Activated naive CD4-positive, alpha-beta T cell treated with anti-CD3 and anti-CD28 coated beads for 36 hours (primary cell): ENCODE measurements at regions not wholly inside any gene's neighbourhood (a gene's known extent, or its start where the extent isn't known, plus 50 kb on each side); places are given as distances from the start of the nearest gene placed in this dataset.

Experiments
- CTCF ChIA-PET: fragments of 350-600 bp; sonication (Branson Sonifier 250); formaldehyde crosslinking; loops from one replicate; lab custom pipeline; 2021; ENCODE audit warnings: antibody characterized with exemption; lab: Charles Lee
- DNase-seq: peaks from one replicate; pipeline ENCODE4 v3.0.0-alpha.2; 2020
- H3K27ac Mint-ChIP-seq: one replicate; pipeline ENCODE4 v1.8.0; 2021; ENCODE audit warnings: mild to moderate bottlenecking, mixed read lengths
- H3K27me3 Mint-ChIP-seq: one replicate; pipeline ENCODE4 v1.8.0; 2021; ENCODE audit warnings: low read depth, mixed read lengths
- H3K36me3 Mint-ChIP-seq: one replicate; pipeline ENCODE4 v1.8.0; 2021; ENCODE audit warnings: low read depth, mixed read lengths
- H3K4me1 Mint-ChIP-seq: one replicate; pipeline ENCODE4 v1.8.0; 2021; ENCODE audit warnings: low read depth, mixed read lengths
- H3K4me3 Mint-ChIP-seq: one replicate; pipeline ENCODE4 v1.8.0; 2021; ENCODE audit warnings: mild to moderate bottlenecking, moderate library complexity, mixed read lengths
- H3K9me3 Mint-ChIP-seq: one replicate; pipeline ENCODE4 v1.8.0; 2021; ENCODE audit warnings: mixed read lengths
- intact Hi-C: fragments of 100-400 bp; cut with micrococcal nuclease; formaldehyde crosslinking; loops from one replicate; pipeline ENCODE4 v1.15.1; 2023

GRCh38 chr16:35733971-35734702 is 2274.7 kb downstream of the TP53TG3F start:
- Mint-ChIP-seq H3K27ac (no peak overlapping the region), H3K36me3 (peaks cover 4% of the 10 kb centered on the region), H3K27me3 (no peaks in the 10 kb centered on the region), H3K4me3 (no peak overlapping the region), H3K9me3 (peaks cover 41% of the 10 kb centered on the region), H3K4me1 (no peaks in the 10 kb centered on the region)
- CTCF ChIA-PET: no interaction called here
- DNase-seq: no peak
- intact Hi-C loops: no loop called here

- Mint-ChIP-seq H3K9me3 (peaks cover 46% of the 10 kb centered on the region), H3K36me3 (peaks cover 4% of the 10 kb centered on the region), H3K4me1 (no peaks in the 10 kb centered on the region), H3K4me3 (no peak overlapping the region), H3K27ac (no peak overlapping the region), H3K27me3 (no peaks in the 10 kb centered on the region)
- intact Hi-C loops: no loop called here
- CTCF ChIA-PET: no interaction called here
- DNase-seq: no peak
Observed at GRCh38 chr16:35734728-35735402, 2275.5 kb downstream of the TP53TG3F start.

GRCh38 chr16:35735403-35736251 is 2276.2 kb downstream of the TP53TG3F start:
- Mint-ChIP-seq H3K27ac (no peak overlapping the region), H3K36me3 (peaks cover 4% of the 10 kb centered on the region), H3K27me3 (no peaks in the 10 kb centered on the region), H3K9me3 (peaks cover 47% of the 10 kb centered on the region), H3K4me3 (no peak overlapping the region), H3K4me1 (no peaks in the 10 kb centered on the region)
- CTCF ChIA-PET: no interaction called here
- no peak for DNase-seq
- intact Hi-C loops: no loop called here

GRCh38 chr16:35736546-35736945 is 2277.1 kb downstream of the TP53TG3F start:
- H3K4me3 Mint-ChIP-seq: no peak overlapping the region
- H3K27me3 Mint-ChIP-seq: no peaks in the 10 kb centered on the region
- peaks cover 49% of the 10 kb centered on the region for H3K9me3 Mint-ChIP-seq
- no peaks in the 10 kb centered on the region for H3K4me1 Mint-ChIP-seq
- peaks cover 4% of the 10 kb centered on the region for H3K36me3 Mint-ChIP-seq
- DNase-seq: no peak
- intact Hi-C loops: no loop called here
- H3K27ac Mint-ChIP-seq: no peak overlapping the region
- CTCF ChIA-PET: no interaction called here

- Mint-ChIP-seq H3K27ac (no peak overlapping the region), H3K4me3 (no peak overlapping the region), H3K9me3 (peaks cover 51% of the 10 kb centered on the region), H3K4me1 (no peaks in the 10 kb centered on the region), H3K27me3 (no peaks in the 10 kb centered on the region), H3K36me3 (peaks cover 2% of the 10 kb centered on the region)
- no peak for DNase-seq
- intact Hi-C loops: no loop called here
- CTCF ChIA-PET: no interaction called here
Observed at GRCh38 chr16:35737076-35737475, 2277.7 kb downstream of the TP53TG3F start.

GRCh38 chr16:35741546-35741945 is 2282.1 kb downstream of the TP53TG3F start:
- no peaks in the 10 kb centered on the region for H3K36me3 Mint-ChIP-seq
- H3K4me3 Mint-ChIP-seq: no peak overlapping the region
- CTCF ChIA-PET: no interaction called here
- H3K4me1 Mint-ChIP-seq: no peaks in the 10 kb centered on the region
- H3K9me3 Mint-ChIP-seq: peaks cover 74% of the 10 kb centered on the region
- no peaks in the 10 kb centered on the region for H3K27me3 Mint-ChIP-seq
- H3K27ac Mint-ChIP-seq: no peak overlapping the region
- intact Hi-C loops: no loop called here
- DNase-seq: no peak

GRCh38 chr16:35743101-35743692 is 2283.8 kb downstream of the TP53TG3F start:
- Mint-ChIP-seq H3K27me3 (no peaks in the 10 kb centered on the region), H3K4me3 (no peak overlapping the region), H3K27ac (no peak overlapping the region), H3K9me3 (peaks cover 74% of the 10 kb centered on the region), H3K36me3 (no peaks in the 10 kb centered on the region), H3K4me1 (no peaks in the 10 kb centered on the region)
- intact Hi-C loops: no loop called here
- CTCF ChIA-PET: no interaction called here
- DNase-seq: no peak

GRCh38 chr16:35744084-35744483 is 2284.7 kb downstream of the TP53TG3F start:
- Mint-ChIP-seq H3K36me3 (no peaks in the 10 kb centered on the region), H3K9me3 (peaks cover 66% of the 10 kb centered on the region), H3K27ac (no peak overlapping the region), H3K4me1 (no peaks in the 10 kb centered on the region), H3K27me3 (no peaks in the 10 kb centered on the region), H3K4me3 (no peak overlapping the region)
- no peak for DNase-seq
- CTCF ChIA-PET: no interaction called here
- intact Hi-C loops: no loop called here

GRCh38 chr16:35744726-35745125 is 2285.3 kb downstream of the TP53TG3F start:
- Mint-ChIP-seq H3K9me3 (peaks cover 63% of the 10 kb centered on the region), H3K27me3 (no peaks in the 10 kb centered on the region), H3K27ac (no peak overlapping the region), H3K36me3 (peaks cover 2% of the 10 kb centered on the region), H3K4me3 (no peak overlapping the region), H3K4me1 (no peaks in the 10 kb centered on the region)
- CTCF ChIA-PET: no interaction called here
- intact Hi-C loops: no loop called here
- DNase-seq: no peak

- peaks cover 3% of the 10 kb centered on the region for H3K36me3 Mint-ChIP-seq
- DNase-seq: no peak
- no peaks in the 10 kb centered on the region for H3K4me1 Mint-ChIP-seq
- H3K9me3 Mint-ChIP-seq: peaks cover 61% of the 10 kb centered on the region
- CTCF ChIA-PET: no interaction called here
- H3K4me3 Mint-ChIP-seq: no peak overlapping the region
- no peak overlapping the region for H3K27ac Mint-ChIP-seq
- intact Hi-C loops: no loop called here
- no peaks in the 10 kb centered on the region for H3K27me3 Mint-ChIP-seq
Observed at GRCh38 chr16:35745191-35745590, 2285.8 kb downstream of the TP53TG3F start.

GRCh38 chr16:35745821-35746248 is 2286.4 kb downstream of the TP53TG3F start:
- CTCF ChIA-PET: no interaction called here
- Mint-ChIP-seq H3K4me1 (no peaks in the 10 kb centered on the region), H3K36me3 (peaks cover 4% of the 10 kb centered on the region), H3K4me3 (no peak overlapping the region), H3K9me3 (peaks cover 57% of the 10 kb centered on the region), H3K27me3 (no peaks in the 10 kb centered on the region), H3K27ac (no peak overlapping the region)
- DNase-seq: no peak
- intact Hi-C loops: no loop called here

GRCh38 chr16:35746281-35746962 is 2287.0 kb downstream of the TP53TG3F start:
- Mint-ChIP-seq H3K36me3 (peaks cover 4% of the 10 kb centered on the region), H3K4me3 (no peak overlapping the region), H3K27me3 (no peaks in the 10 kb centered on the region), H3K9me3 (peaks cover 52% of the 10 kb centered on the region), H3K4me1 (no peaks in the 10 kb centered on the region), H3K27ac (no peak overlapping the region)
- CTCF ChIA-PET: no interaction called here
- intact Hi-C loops: no loop called here
- DNase-seq: no peak
